ENCODE measurements at regions not wholly inside any gene's neighbourhood (a gene's known extent, or its start where the extent isn't known, plus 50 kb on each side); places are given as distances from the start of the nearest gene placed in this dataset.
"Not testable (repeated sequence)": the region's sequence is repeated elsewhere in the genome, so short reads cannot be mapped to it uniquely, and the experiment has no call there.

DNA sequence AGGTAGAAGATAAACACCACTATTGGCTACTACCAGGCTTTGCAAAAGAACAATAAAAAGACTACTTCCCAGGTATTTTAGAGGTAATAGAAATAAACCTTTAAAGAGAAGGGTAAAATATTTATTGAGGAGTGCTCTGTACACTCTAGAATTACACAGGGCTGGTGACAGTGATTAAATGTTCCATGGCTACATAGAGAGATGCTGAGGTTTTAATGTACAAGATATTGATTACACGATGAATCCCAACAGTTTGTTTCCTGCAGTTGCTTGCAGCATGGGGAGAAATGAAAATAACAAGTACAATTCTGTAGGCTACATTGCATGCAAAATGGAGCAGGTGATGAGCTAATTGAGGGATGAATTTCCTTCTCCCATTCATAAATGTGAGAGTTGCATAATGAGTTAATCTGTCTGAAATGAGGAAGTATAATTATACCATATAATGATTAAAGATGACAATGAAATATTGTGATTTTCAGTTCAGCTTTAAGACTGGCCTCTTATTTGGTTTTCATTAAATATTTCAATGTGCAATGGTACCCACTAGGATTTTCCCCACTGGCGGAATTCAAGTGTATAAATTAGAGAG, 266.1 kb downstream of the SOCS6 start:
- in situ Hi-C loops (cut with HindIII; ENCODE audit: low pct_ligation_motif_present, low sequenced_read_pairs) = no loop called here
- Histone ChIP-seq H3K4me3 (ENCODE audit: low read depth, low read length) (no peak overlapping the region), H3K27ac (no peak overlapping the region), H3K36me3 (replicated peaks) (no peaks in the 10 kb centered on the region), H3K27me3 (replicated peaks) (no peaks in the 10 kb centered on the region)
- TF ChIP-seq, protein P1, sequence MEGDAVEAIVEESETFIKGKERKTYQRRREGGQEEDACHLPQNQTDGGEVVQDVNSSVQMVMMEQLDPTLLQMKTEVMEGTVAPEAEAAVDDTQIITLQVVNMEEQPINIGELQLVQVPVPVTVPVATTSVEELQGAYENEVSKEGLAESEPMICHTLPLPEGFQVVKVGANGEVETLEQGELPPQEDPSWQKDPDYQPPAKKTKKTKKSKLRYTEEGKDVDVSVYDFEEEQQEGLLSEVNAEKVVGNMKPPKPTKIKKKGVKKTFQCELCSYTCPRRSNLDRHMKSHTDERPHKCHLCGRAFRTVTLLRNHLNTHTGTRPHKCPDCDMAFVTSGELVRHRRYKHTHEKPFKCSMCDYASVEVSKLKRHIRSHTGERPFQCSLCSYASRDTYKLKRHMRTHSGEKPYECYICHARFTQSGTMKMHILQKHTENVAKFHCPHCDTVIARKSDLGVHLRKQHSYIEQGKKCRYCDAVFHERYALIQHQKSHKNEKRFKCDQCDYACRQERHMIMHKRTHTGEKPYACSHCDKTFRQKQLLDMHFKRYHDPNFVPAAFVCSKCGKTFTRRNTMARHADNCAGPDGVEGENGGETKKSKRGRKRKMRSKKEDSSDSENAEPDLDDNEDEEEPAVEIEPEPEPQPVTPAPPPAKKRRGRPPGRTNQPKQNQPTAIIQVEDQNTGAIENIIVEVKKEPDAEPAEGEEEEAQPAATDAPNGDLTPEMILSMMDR (IDR thresholded peaks at IDR 0.05; ENCODE audit: low read depth, low read length, missing control alignments) = no peak
- DNase-seq = no peak

DNA sequence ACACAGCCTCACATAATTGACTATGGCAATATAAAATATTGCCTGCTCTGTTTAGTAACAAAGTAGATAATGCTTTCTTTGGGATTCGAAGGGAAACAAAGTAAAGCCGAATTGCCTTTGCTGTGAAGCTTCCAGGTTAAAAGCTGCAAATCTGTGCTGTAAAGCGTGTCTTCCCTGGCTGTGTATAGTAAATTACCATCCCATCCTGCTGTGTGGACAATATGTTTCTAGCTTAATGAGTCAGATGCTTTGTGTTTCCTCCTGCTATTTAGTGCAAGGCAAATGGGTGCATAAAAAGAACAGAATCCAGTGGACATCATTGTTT, 265.1 kb downstream of the SOCS6 start:
- DNase-seq = no peak
- in situ Hi-C loops (cut with HindIII; ENCODE audit: low pct_ligation_motif_present, low sequenced_read_pairs) = no loop called here
- TF ChIP-seq, protein P1 (IDR thresholded peaks at IDR 0.05; ENCODE audit: low read depth, low read length, missing control alignments) = no peak
- H3K27me3 ChIP-seq (replicated peaks) = no peaks in the 10 kb centered on the region
- H3K4me3 ChIP-seq (ENCODE audit: low read depth, low read length) = no peak overlapping the region
- no peaks in the 10 kb centered on the region for H3K36me3 ChIP-seq (replicated peaks)
- no peak overlapping the region for H3K27ac ChIP-seq

DNA sequence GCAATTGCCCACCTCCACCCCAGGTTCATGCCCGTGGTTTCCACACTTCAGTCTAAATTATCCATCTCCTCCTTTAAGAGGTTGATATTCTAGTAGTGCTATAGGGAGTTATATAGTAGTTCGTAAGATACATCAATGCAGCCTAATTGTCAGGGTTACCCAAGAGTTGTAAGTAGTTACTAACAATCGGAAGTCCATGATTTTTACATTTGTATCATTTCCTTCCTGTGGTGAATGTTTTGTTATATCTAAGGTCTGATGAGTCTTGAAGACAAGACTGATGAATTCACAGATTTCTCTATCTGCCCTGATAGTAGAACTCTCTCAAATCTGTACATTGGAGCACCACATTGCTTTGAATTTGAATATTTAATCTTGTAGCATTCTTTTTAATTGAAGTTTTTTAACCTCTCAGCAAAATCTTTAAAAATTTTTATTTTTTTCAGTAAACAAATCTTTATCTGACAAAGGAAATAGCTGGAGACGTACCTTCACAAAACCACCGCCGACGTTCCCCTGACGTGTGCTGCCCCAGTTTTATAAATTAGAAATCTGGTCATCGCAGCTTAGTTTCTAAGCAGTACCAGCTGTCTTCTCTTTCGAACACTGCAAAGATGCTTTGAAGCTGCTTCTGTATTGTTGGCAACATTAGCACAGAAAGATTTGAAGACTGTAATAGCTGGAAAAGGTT, 264.5 kb downstream of the SOCS6 start:
- DNase-seq = no peak
- Histone ChIP-seq H3K27ac (no peak overlapping the region), H3K36me3 (replicated peaks) (no peaks in the 10 kb centered on the region), H3K27me3 (replicated peaks) (no peaks in the 10 kb centered on the region), H3K4me3 (ENCODE audit: low read depth, low read length) (no peak overlapping the region)
- TF ChIP-seq, protein P1 (IDR thresholded peaks at IDR 0.05; ENCODE audit: low read depth, low read length, missing control alignments) = no peak
- in situ Hi-C loops (cut with HindIII; ENCODE audit: low pct_ligation_motif_present, low sequenced_read_pairs) = no loop called here

DNA sequence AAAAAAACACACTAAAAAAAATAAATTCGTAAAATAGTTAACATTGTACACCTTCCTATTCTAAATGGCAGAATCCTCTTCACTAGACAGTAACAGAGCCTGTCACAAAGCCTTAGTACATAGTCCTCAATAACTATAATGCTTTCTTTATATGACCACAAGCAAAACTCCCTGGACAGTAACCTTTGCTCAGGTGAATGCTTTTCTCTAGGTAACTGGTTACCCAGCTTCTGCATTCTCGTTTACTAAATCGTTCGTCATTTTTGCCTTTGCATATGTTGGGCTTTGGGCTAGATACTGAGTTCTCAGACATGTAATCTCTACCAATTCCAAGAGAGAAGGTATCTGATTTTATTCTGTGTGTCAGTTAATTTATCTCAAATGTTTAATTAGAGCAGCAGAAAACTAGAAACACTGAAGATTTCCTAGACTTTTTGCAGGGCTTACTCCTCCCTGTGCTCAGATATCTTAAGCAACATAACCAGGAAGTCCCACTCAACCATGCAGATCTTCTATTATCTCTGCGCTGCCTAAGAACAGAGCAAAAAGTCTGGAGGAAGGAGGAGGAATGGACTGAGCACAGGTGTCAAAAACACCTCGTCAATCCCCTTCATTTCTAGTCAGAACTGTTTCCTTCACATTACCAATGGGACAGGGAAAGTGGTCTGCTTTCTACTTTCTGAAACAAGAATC, 247.7 kb downstream of the SOCS6 start:
- no peak for DNase-seq
- H3K4me3 ChIP-seq (ENCODE audit: low read depth, low read length) = no peak overlapping the region
- TF ChIP-seq, protein P1 (IDR thresholded peaks at IDR 0.05; ENCODE audit: low read depth, low read length, missing control alignments) = no peak

DNA sequence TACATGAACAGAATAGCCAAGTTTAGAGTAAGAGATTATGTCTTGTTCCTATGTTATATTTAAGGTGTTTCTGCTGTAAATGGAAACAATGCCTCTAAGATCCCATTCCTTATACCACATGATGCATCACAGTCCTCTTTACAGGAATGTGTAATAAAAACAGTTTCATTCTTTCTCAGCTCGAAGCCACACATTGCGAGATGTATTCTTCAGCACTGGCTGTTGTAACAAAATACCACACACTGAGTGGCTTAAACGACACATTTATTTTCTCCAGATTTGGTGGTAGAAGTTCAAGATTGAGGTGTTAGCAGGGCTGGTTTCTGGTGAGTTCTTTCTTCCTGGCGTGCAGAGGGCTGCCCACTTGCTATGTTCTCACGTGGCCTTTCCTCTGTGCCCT, 246.2 kb downstream of the SOCS6 start:
- Histone ChIP-seq H3K36me3 (replicated peaks) (no peaks in the 10 kb centered on the region), H3K4me3 (ENCODE audit: low read depth, low read length) (no peak overlapping the region), H3K27me3 (replicated peaks) (no peaks in the 10 kb centered on the region), H3K27ac (no peak overlapping the region)
- TF ChIP-seq, protein P1 (IDR thresholded peaks at IDR 0.05; ENCODE audit: low read depth, low read length, missing control alignments) = no peak
- no peak for DNase-seq
- in situ Hi-C loops (cut with HindIII; ENCODE audit: low pct_ligation_motif_present, low sequenced_read_pairs) = no loop called here

More for the DNA sequence above, 247.7 kb downstream of the SOCS6 start:
- H3K27ac ChIP-seq = no peak overlapping the region
- H3K27me3 ChIP-seq (replicated peaks) = no peaks in the 10 kb centered on the region
- no peaks in the 10 kb centered on the region for H3K36me3 ChIP-seq (replicated peaks)
- in situ Hi-C loops (cut with HindIII; ENCODE audit: low pct_ligation_motif_present, low sequenced_read_pairs) = no loop called here

DNA sequence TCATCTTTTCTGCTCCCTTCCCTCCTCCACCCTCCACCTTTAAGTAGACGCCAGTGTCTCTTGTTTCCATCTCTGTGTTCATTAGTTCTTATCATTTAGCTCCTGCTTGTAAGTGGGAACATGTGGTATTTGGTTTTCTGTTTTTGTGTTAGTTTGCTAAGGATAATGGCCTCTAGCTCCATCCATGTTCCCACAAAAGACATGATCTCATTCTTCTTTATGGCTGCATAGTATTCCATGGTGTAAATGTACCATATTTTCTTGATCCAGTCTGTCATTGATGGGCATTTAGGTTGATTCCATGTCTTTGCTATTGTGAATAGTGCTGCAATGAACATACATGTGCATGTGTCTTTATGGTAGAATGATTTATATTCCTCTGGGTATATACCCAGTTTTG, 236.5 kb downstream of the SOCS6 start:
- H3K27me3 ChIP-seq (replicated peaks); H3K36me3 ChIP-seq (replicated peaks); H3K27ac ChIP-seq; DNase-seq; H3K4me3 ChIP-seq (ENCODE audit: low read depth, low read length); in situ Hi-C loops (cut with HindIII; ENCODE audit: low pct_ligation_motif_present, low sequenced_read_pairs): not testable (repeated sequence)

Measured in brain microvascular endothelial cell (primary cell).